ENCODE measurements at regions not wholly inside any gene's neighbourhood (a gene's known extent, or its start where the extent isn't known, plus 50 kb on each side); places are given as distances from the start of the nearest gene placed in this dataset.
A peak's percentile ranks its signal among the peaks of the same experiment; 100 is the strongest.

DNA sequence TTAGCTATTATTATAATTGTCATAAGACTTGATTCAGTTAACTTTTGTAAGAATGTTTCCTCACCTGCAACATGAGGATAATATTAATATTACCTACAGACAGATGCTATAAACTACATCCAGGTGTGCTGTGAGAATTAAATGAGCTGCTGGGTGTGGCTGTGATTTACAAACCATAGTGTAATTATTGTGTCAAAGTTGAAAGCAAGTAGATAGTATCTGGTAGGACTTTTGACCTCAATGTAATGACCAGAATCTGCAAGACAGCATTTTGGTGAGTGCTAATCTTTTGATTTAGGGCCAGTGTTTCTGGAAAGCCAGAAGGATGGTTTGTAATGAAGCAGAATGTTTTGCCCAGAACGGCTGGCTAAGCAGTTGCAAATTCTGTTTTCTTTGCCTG, 162.5 kb downstream of the TRMT11 start:
- no peak for DNase-seq

- no peak for DNase-seq
Measured at GRCh38 chr6:126152372-126152745, 166.0 kb downstream of the TRMT11 start.

DNA sequence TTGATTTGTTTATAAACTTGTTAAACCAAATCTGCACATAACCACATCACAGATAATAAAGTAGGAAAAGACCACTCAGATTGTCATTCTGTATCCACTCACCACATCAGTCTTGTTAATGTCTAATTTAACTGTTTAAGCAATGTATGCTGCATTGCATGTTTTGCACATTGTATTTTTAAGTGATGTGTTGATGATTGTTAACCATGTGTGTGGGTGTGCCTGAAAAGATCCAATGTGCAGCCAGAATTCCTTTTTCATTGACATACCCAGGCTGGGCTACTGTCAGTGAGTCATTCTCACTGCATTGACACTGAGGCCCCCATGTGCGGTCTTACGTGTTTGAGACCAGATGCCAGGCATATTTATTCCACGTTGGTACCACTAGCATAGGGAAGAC, 167.3 kb downstream of the TRMT11 start:
- no peak for DNase-seq

- no peak for DNase-seq
Measured at GRCh38 chr6:126156973-126157372, 170.6 kb downstream of the TRMT11 start.

DNA sequence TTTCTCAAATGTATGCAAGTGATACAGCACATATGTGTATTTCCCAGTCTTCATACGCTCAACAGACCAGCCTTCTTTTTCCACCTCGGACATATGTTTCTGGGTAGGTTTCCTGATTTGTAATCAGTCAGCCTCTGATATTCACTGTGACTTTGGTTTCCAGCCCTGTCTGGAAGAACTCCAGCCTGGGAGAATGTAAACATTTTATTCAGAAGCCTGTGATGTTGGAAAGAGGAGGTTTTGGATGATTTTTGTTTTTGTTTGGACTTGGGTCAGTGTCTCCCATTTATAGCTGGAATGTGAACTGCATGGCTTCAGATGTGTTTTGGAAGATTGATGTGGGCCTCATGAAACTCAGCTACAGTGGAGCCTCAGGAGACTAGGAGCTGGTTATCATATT, 172.2 kb upstream of the CENPW start:
- DNase-seq = no peak

- DNase-seq = no peak
Measured at GRCh38 chr6:126170433-126170832, 169.5 kb upstream of the CENPW start.

- no peak for DNase-seq
Measured at GRCh38 chr6:126170978-126171382, 168.9 kb upstream of the CENPW start.

GRCh38 chr6:126172131-126172530, 167.8 kb upstream of the CENPW start:
- no peak for DNase-seq

DNA sequence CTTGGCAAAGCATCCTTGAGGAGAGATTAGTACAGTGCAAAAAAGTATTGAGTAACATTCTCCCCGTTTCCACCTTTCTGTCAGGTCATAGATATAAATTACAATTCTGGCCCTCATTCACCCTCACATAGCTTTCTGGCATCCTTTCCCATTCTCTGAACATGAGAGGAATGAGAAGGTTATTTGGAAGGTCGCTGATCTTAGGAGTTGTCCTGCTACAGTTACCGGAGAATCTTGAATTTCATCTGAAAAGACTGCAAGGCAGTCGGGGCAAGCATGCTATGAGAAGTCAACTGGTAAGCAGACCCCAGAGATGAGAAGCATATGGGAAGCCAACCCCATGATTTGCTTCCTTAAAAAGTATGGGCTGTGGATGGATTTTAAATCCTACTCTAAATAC, 166.7 kb upstream of the CENPW start:
- DNase-seq = no peak

- no peak for DNase-seq
Measured at GRCh38 chr6:126174697-126175096, 165.2 kb upstream of the CENPW start.

- DNase-seq = no peak
Measured at GRCh38 chr6:126175251-126175650, 164.7 kb upstream of the CENPW start.

- DNase-seq = peak; percentile 49
Measured at GRCh38 chr6:126176282-126176681, 163.6 kb upstream of the CENPW start.

DNA sequence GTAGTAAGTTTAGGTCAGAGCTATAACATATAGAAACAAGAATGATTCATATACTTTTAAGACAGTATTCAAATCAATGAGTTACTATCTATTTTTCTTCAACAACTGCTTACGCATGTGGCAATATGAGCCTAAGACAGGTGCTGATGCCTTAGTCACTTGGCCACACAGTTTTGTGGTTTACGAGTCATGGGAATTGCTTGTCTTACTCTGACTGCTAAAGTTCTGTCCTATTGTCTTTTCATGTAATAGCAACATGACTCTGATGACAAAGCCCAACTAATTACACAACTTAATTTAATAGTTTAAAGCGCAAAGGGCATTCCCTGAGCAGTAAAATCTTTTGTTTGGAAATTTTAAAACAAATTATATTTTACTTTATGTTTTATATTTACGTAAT, 159.3 kb upstream of the CENPW start:
- no peak for DNase-seq

DNA sequence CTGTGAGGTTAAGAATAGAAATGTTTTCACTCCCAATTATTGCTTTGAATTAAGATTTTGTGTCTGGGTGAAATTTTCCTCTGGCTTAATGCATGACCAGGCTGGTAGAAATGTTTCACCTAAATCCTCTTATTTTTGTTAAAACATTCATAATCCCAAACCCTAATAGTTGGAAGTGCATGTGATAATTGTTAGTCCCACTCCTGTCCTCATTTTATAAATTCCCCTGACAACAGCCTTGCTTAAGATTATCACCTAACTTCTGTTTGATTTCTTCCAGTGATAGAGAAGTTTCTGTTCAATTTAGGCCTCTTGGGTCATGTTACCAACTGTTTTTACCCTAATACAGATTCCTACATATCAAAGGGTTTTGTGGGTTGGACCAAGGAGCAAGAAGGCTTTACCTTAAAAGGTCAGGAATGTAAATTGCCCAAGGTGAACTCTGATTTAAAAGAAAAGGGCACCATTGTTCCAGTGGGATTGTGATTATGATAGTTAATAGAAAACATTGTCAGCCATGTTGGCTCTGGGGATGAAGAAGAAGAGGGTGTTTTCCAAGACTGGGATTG, 158.7 kb upstream of the CENPW start:
- no peak for DNase-seq

GRCh38 chr6:126181890-126182289, 158.0 kb upstream of the CENPW start:
- no peak for DNase-seq

DNA sequence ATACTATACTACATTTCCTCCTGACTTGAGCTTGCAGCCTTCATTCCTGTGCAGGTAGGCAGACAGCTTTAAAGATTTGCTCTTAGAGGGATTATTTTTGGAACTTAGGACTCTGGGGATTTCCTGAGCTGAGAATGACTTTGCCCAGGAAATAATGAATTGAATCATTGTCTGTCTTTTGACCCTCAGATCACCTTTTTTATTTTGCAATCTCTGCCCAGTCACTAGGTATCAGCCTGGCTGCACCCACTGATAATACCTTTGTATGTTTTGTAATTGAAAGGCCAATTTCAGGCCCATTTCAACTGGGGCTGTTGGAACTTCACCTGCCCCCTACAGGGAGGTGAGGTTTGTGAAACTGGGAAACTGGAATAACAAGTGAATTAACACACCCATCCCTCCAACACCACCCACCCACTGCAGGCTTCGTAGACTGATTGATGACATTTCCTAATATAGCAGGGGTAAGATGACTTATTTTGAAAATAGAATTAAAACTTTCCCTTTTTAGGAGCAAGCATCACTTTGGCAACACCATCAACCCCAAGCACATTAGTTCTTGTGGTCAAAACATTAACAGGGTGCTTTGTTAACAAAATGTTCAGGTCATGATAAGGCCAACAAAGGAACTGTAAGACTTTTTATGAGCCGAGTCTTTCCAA, 157.1 kb upstream of the CENPW start:
- no peak for DNase-seq

GRCh38 chr6:126185774-126186173, 154.1 kb upstream of the CENPW start:
- DNase-seq = no peak

DNA sequence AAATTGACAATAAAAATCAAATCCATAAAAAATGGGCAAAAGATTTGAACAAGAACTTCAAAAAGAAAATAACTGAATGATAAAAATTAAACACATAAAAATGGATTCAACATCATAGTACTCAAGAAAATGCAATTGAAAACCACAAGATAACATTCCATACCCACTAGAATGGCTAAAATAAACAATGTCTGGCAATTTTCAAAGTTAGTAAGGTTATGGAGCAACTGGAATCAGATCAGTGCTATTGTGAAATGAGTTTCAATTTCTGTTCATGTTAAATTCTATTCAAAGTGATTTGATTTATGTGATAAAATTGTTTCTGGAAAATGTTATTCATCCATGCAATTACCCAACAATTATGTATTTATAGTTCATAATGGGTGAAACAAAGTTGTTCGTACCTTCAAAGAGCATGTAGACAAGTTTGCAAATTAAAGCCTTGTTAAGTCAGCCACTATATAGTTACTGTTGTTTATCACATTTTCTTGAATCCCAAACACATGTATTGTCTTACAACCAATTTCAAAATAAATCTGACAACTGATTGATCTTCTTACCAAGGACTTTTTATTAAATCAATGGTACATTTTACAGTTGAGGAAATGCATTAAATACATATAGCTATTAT, 151.5 kb upstream of the CENPW start:
- DNase-seq = no peak

DNA sequence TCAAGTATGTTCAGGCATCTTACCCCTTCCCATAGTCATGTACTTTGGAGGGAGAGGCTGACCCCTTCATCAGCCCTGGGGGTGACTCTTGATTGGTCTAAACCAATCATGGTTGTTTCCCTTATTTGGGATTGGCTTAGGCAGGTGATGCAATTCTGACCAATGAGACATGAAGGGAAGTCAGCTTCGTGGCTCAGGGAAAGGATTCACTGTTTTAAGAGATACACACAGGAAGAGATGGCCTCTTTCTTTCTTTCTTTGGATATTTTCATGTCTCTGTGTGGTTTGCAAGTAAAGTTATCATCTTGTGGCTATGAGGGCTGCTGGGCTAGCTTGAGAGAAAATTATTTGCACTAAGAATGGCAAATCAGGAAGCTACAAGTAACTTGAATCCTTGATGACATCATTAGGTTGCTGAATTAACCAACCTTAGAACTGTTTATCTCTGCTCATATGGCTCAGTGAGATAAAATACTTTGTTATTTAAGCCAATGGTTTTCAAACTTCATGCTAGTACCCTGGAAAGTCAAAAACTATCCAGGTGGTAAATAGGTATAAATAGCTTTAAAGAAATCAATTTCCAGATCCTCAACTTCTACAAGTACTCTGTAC, 144.2 kb upstream of the CENPW start:
- DNase-seq = no peak

GRCh38 chr6:126198631-126199030, 141.3 kb upstream of the CENPW start:
- peak; percentile 56 for DNase-seq

DNA sequence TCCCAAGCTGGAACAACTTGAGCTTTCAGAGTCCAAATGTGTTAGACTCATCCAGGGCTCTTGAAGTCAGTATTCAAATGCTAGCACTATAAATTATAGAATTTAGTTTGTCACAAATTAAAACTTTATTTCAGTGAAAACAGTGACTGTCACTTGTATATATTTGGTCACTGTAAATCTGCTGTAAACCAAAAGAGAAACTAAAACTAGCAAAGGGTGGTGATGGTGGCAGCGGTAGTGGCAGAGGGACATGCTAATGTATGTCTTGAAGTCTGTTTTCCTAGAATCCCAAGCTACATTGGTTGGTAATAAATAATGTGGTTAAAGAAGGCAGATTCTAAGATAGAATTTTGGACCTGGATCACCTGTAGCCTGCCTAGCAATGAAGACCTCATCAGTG, 140.4 kb upstream of the CENPW start:
- no peak for DNase-seq

GRCh38 chr6:126202707-126203106, 137.2 kb upstream of the CENPW start:
- no peak for DNase-seq

DNA sequence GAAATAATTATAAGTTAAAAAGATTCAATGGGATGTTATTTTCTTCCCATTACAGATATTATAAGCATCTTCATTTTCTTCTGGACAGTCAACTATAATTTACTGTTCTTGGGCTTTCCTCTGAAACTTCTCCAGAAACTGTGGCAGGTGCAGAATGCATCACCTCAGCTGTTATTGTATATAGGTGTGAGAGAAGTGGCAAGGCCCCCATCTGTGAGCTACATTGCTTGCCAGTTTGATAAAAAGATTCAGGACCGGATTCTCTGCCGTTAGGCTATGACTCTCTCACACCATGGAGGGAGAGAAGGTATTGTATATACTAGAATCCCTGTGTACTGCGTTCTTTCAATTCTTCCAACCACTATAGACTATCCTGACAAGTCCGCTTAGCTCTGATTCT, 135.8 kb upstream of the CENPW start:
- DNase-seq = no peak

DNA sequence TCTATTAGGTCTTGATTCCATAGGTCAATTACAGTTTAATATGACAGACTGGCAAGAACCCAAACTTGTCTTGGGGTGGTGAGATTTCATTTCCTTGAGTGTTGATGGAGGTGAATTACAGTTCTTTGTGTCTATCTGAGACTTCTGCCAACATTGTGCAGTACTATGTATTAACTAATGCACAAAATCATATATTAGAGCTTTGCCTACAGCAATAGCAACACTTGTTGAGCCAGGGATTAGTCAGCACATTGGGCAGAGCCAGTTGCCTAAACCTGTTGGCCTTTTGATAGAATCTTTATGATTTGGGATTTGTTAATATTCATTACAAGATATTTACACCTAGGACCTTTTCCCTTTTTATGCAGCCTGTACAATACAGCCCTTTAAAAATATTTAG, 135.3 kb upstream of the CENPW start:
- no peak for DNase-seq

All from left kidney (tissue), 1 donor.